K562 (cell line): ENCODE measurements at regions not wholly inside any gene's neighbourhood (a gene's known extent, or its start where the extent isn't known, plus 50 kb on each side); places are given as distances from the start of the nearest gene placed in this dataset.

Experiments
- ATAC-seq: fragments of 200-7000 bp; cut with Tn5 transposase; 3 replicates; pipeline ENCODE4 v1.9.1; 2020; ENCODE audit warnings: moderate library complexity
- BruUV-seq: library from RNA; stranded (reverse); fragments of 400-500 nt; replicated peaks from 2 replicates; lab custom pipeline; 2021; lab: Mats Ljungman, UMichigan
- CTCF ChIA-PET: fragments of 300-600 bp; formaldehyde crosslinking; extraction: SDS; loops from one replicate; lab custom pipeline; 2021; ENCODE audit warnings: low intra/inter-chr PET ratio; lab: Yijun Ruan, JAX
- POLR2A ChIA-PET: fragments of 300-600, 350-650 bp; sonication (Branson Sonifier 250); formaldehyde crosslinking; extraction: SDS; loops from one replicate; lab custom pipeline; 2021; ENCODE audit warnings: antibody characterized with exemption, inconsistent platforms; lab: Yijun Ruan, JAX
- DNase-seq, 4 experiments: peaks; one replicate each; pipeline versions ENCODE4 v3.0.0 to v3.0.0-alpha.2; 2011 to 2018; ENCODE audit warnings: low spot score in 3 of 4, mixed read lengths in 3 of 4; ENCODE audit errors: extremely low read depth in 1 of 4
- FAIRE-seq: peaks from 2 replicates; lab custom pipeline; 2011; peaks lifted over from hg19 to GRCh38; lab: Jason Lieb, UNC
- H2AFZ ChIP-seq: 2 replicates; pipeline ENCODE4 v1.6.0; 2011; ENCODE audit warnings: low read depth, low read length, control low read depth, inconsistent platforms
- H3K27ac ChIP-seq: fragments of 200-600 bp; 3 replicates; pipeline ENCODE4 v1.8.0; 2011; ENCODE audit warnings: low read depth, mild to moderate bottlenecking, control low read depth, inconsistent platforms, low read length, moderate library complexity, mixed read lengths; ENCODE audit errors: extremely low read depth
- H3K27me3 ChIP-seq, 2 experiments: fragments of 300-600 bp in 1 of 2; 2 replicates in 1 of 2; 3 replicates in 1 of 2; pipeline versions ENCODE4 v1.6.0 to v1.8.0; 2011; ENCODE audit warnings: inconsistent platforms in 2 of 2, low read length in 2 of 2, mild to moderate bottlenecking in 1 of 2, mixed read lengths in 1 of 2, moderate library complexity in 1 of 2; ENCODE audit not compliant: control insufficient read depth in 2 of 2, insufficient read depth in 2 of 2
- H3K36me3 ChIP-seq: fragments of 300-600 bp; 3 replicates; pipeline ENCODE4 v1.8.0; 2011; ENCODE audit warnings: mild to moderate bottlenecking, low read length, inconsistent platforms; ENCODE audit not compliant: control insufficient read depth, insufficient read depth
- H3K4me1 ChIP-seq, 2 experiments: fragments of 200-600 bp in 1 of 2; replicated peaks in 1 of 2; 2 replicates in 1 of 2; 3 replicates in 1 of 2; pipeline versions ENCODE4 v1.5.1 to v1.8.0; 2011; ENCODE audit warnings: inconsistent platforms in 2 of 2, low read length in 2 of 2, mild to moderate bottlenecking in 1 of 2, mixed read lengths in 1 of 2, moderate library complexity in 1 of 2; ENCODE audit not compliant: control insufficient read depth in 2 of 2, insufficient read depth in 2 of 2
- H3K4me2 ChIP-seq: 2 replicates; pipeline ENCODE4 v1.6.1; 2011; ENCODE audit warnings: low read length, control low read depth, inconsistent platforms, mixed read lengths; ENCODE audit not compliant: insufficient read depth
- H3K4me3 ChIP-seq: fragments of 200-600 bp; sonication (generic), shearing (Covaris generic); 2 replicates; pipeline ENCODE4 v1.5.1; 2016; ENCODE audit warnings: control low read depth, inconsistent platforms
- H3K79me2 ChIP-seq: fragments of 200-600 bp; 3 replicates; pipeline ENCODE4 v1.8.0; 2011; ENCODE audit warnings: low read length, inconsistent platforms; ENCODE audit not compliant: control insufficient read depth, insufficient read depth
- H3K9ac ChIP-seq, 2 experiments: 2 replicates each; pipeline versions ENCODE4 v1.6.0 to v1.6.1; 2011; ENCODE audit warnings: low read depth in 2 of 2, low read length in 2 of 2, control low read depth in 1 of 2, inconsistent platforms in 1 of 2, mild to moderate bottlenecking in 1 of 2, mixed read lengths in 1 of 2; ENCODE audit not compliant: insufficient read depth in 1 of 2
- H3K9me1 ChIP-seq: one replicate; pipeline ENCODE4 v1.6.0; 2011; ENCODE audit warnings: inconsistent platforms, mild to moderate bottlenecking, low read length, moderate library complexity; ENCODE audit not compliant: control insufficient read depth, insufficient read depth
- H3K9me3 ChIP-seq: replicated peaks from 2 replicates; pipeline ENCODE4 v1.5.1; 2011; ENCODE audit warnings: low read depth, low read length, inconsistent platforms; ENCODE audit not compliant: control insufficient read depth, insufficient read depth
- H4K20me1 ChIP-seq: replicated peaks from 2 replicates; pipeline ENCODE4 v1.6.1; 2011; ENCODE audit warnings: low read length, inconsistent platforms, mixed read lengths; ENCODE audit not compliant: control insufficient read depth, insufficient read depth
- CHD1 ChIP-seq: fragments of 200-600 bp; sonication (generic); IDR thresholded peaks from one replicate; pipeline ENCODE4 v1.6.1; 2012; ENCODE audit warnings: mild to moderate bottlenecking, moderate library complexity, low read length, inconsistent platforms
- EP400 ChIP-seq: fragments of 450-650 bp; IDR thresholded peaks from 2 replicates; pipeline ENCODE4 v1.6.1; 2017; ENCODE audit warnings: antibody characterized with exemption, mild to moderate bottlenecking, moderate library complexity
- FOXJ3 ChIP-seq: sonication (generic); formaldehyde crosslinking; IDR thresholded peaks from 2 replicates; pipeline ENCODE4 v1.4.0; 2020; ENCODE audit warnings: mild to moderate bottlenecking, missing genetic modification reagents
- NFATC3 ChIP-seq: fragments of 450-650 bp; IDR thresholded peaks from 2 replicates; pipeline ENCODE4 v1.6.1; 2017; ENCODE audit warnings: mild to moderate bottlenecking
- POLR2B ChIP-seq: fragments of 450-650 bp; IDR thresholded peaks from 2 replicates; pipeline ENCODE4 v1.6.1; 2018; ENCODE audit warnings: low read depth; ENCODE audit not compliant: partially characterized antibody
- PTTG1 ChIP-seq: fragments of 450-650 bp; IDR thresholded peaks from 2 replicates; pipeline ENCODE4 v1.6.1; 2016; ENCODE audit warnings: low read depth, mild to moderate bottlenecking, missing genetic modification characterization, missing compliant biosample characterization
- RBM17 ChIP-seq: fragments of 200-400 bp; formaldehyde crosslinking; IDR thresholded peaks from 2 replicates; pipeline ENCODE4 v1.6.1; 2017; ENCODE audit warnings: low read depth, mild to moderate bottlenecking, low read length, borderline replicate concordance
- SAFB ChIP-seq: fragments of 200-400 bp; formaldehyde crosslinking; IDR thresholded peaks from 2 replicates; pipeline ENCODE4 v1.6.1; 2017; ENCODE audit warnings: low read depth, low read length, borderline replicate concordance
- TBL1XR1 ChIP-seq, 2 experiments: IDR thresholded peaks; 2 replicates each; pipeline ENCODE4 v1.6.1; 2012; ENCODE audit warnings: improper control_type of control experiment in 2 of 2, low read length in 2 of 2, mild to moderate bottlenecking in 1 of 2
- THRA ChIP-seq: fragments of 450-650 bp; IDR thresholded peaks from 2 replicates; pipeline ENCODE4 v1.6.1; 2017; ENCODE audit warnings: mild to moderate bottlenecking, moderate library complexity
- VEZF1 ChIP-seq: fragments of 200-800 bp; sonication (Bioruptor generic); IDR thresholded peaks from 2 replicates; pipeline ENCODE4 v1.6.1; 2017; ENCODE audit warnings: missing genetic modification characterization, missing compliant biosample characterization
- ZFP91 ChIP-seq: sonication (generic); formaldehyde crosslinking; IDR thresholded peaks from 2 replicates; pipeline ENCODE4 v1.8.0; 2022; ENCODE audit warnings: mild to moderate bottlenecking, missing genetic modification reagents
- ZNF449 ChIP-seq: fragments of 250-450 bp; sonication (Bioruptor Pico); IDR thresholded peaks from 2 replicates; pipeline ENCODE4 v1.8.0; 2022; ENCODE audit warnings: moderate library complexity, mild to moderate bottlenecking, inconsistent platforms
- WGBS: fragments of 100-300 bp; shearing (Covaris generic); methylation state at CpG from one replicate; pipeline ENCODE4 v1.1.6; 2016; ENCODE audit warnings: low coverage, mixed read lengths; ENCODE audit not compliant: insufficient coverage; ENCODE audit errors: missing lambda C conversion rate; 5-methylcytosine and 5-hydroxymethylcytosine counted together
- in situ Hi-C: fragments of 300-500 bp; cut with MboI; formaldehyde crosslinking; loops from 4 replicates; pipeline ENCODE4 v1.15.0; 2018; ENCODE audit warnings: inconsistent platforms, mixed read lengths
- intact Hi-C: fragments of 100-400 bp; cut with micrococcal nuclease; formaldehyde crosslinking; loops from 2 replicates; pipeline ENCODE4 v1.14.2; 2022
- TF ChIP-seq, protein P1 (sequence below): fragments of 450-650 bp; conservative IDR thresholded peaks from 2 replicates; pipeline ENCODE4 v1.6.1; 2016; ENCODE audit warnings: missing genetic modification characterization, low read depth, mild to moderate bottlenecking, missing compliant biosample characterization, moderate library complexity

DNA sequence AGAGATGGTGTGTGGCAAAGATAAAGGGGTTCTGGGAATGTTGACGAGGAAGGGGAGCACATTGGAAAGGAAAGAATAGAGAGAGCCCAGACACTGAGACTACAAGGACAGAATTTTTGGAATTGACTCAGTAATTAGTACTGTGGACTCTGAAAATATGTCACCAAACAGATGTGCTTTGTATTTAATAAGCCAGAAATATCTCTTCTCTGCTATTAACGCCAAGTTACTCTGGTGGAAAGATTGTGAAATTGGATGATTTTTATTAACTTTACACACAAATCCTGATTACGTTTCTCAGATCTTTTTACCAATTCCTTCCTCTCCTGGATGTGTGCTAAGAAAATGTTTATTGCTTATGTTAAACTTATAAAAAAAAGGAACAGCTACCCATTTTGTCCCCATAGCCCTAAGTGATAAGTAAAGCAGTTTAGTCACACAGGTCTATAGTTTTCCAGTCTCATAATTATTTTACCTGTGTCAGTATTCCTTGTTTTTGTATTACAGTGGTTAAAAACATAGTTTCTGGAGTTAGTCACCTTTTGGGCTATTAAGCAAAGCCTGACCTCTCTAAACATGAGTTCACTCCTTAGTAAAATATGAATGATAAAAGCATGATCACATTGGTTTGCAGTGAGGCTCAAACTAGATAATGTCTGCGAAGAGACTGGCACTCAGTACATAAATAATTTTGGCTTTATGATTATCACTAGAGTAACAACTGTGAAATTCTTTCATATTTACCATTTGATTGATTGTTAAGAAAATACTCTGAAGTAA, 1068.3 kb downstream of the STIM2 start (continued):
- TF ChIP-seq SAFB (no peak), ZFP91 (CRISPR knock-in tag) (no peak), POLR2B (no peak), NFATC3 (no peak), THRA (no peak)

DNA sequence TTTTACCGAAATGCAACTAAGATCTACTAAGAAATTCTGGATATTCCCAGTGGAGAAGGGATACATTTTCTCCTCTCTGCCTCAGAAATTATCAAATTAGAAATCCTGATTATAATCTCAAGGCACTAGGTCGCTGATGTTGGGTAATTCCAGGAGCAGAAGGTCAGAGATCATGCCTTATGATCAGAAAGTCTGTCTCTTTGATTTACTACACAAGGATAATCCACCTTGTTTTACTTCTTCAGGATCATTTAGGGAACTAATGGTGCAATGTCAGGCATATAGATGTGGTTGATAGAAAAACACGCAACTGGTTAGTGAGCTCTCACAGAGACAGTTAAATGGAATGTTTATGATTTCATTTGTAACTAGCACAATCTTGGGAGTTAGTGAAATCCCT, 1069.7 kb downstream of the STIM2 start:
- Histone ChIP-seq H3K9me1 (no peaks in the 10 kb centered on the region), H3K4me3 (no peak overlapping the region), H3K4me2 (no peak overlapping the region), H3K79me2 (no peaks in the 10 kb centered on the region), H3K9me3 (no peaks in the 10 kb centered on the region), H3K27me3 (no peaks in the 10 kb centered on the region), H3K27ac (no peak overlapping the region), H2AFZ (no peak overlapping the region), H3K36me3 (no peaks in the 10 kb centered on the region), H3K4me1 (no peaks in the 10 kb centered on the region), H3K9ac (no peak overlapping the region), H4K20me1 (no peaks in the 10 kb centered on the region)
- no peak for FAIRE-seq
- BruUV-seq: no TSS peak
- CTCF ChIA-PET: no interaction called here
- intact Hi-C loops: no loop called here
- 0% methylated on average over 2 of the region's 3 CpGs for WGBS
- POLR2A ChIA-PET: no interaction called here
- in situ Hi-C loops: no loop called here
- no peak for ATAC-seq
- DNase-seq: no peak
- TF ChIP-seq CHD1: no peak
- TF ChIP-seq PTTG1: no peak
- no peak for TF ChIP-seq EP400
- TF ChIP-seq RBM17: no peak
- no peak for TF ChIP-seq VEZF1
- TF ChIP-seq, protein P1, sequence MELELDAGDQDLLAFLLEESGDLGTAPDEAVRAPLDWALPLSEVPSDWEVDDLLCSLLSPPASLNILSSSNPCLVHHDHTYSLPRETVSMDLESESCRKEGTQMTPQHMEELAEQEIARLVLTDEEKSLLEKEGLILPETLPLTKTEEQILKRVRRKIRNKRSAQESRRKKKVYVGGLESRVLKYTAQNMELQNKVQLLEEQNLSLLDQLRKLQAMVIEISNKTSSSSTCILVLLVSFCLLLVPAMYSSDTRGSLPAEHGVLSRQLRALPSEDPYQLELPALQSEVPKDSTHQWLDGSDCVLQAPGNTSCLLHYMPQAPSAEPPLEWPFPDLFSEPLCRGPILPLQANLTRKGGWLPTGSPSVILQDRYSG (tag): no peak
- TF ChIP-seq ZNF449 (CRISPR knock-in tag): no peak
- TF ChIP-seq TBL1XR1 (IDR thresholded peaks at IDR 0.05; ENCODE audit: low read length in 2 of 2): no peak
- no peak for TF ChIP-seq FOXJ3 (CRISPR knock-in tag)
